CD4-positive, alpha-beta T cell treated with Interferon gamma for 1 hour (primary cell): ENCODE measurements at regions not wholly inside any gene's neighbourhood (a gene's known extent, or its start where the extent isn't known, plus 50 kb on each side); places are given as distances from the start of the nearest gene placed in this dataset.
"Not testable (repeated sequence)": the region's sequence is repeated elsewhere in the genome, so short reads cannot be mapped to it uniquely, and the experiment has no call there.

ENCODE experiments used
- DNase-seq: peaks from one replicate; pipeline ENCODE4 v3.0.0-alpha.2; 2020

GRCh38 chr4:116275006-116275405, 810.4 kb downstream of the TRAM1L1 start:
- no peak for DNase-seq

GRCh38 chr4:116272336-116272735, 813.0 kb downstream of the TRAM1L1 start:
- DNase-seq: no peak

- DNase-seq: not testable (repeated sequence)
Measured at GRCh38 chr4:116260931-116261330, 824.4 kb downstream of the TRAM1L1 start.

GRCh38 chr4:116244771-116245170, 840.6 kb downstream of the TRAM1L1 start:
- DNase-seq: no peak

DNA sequence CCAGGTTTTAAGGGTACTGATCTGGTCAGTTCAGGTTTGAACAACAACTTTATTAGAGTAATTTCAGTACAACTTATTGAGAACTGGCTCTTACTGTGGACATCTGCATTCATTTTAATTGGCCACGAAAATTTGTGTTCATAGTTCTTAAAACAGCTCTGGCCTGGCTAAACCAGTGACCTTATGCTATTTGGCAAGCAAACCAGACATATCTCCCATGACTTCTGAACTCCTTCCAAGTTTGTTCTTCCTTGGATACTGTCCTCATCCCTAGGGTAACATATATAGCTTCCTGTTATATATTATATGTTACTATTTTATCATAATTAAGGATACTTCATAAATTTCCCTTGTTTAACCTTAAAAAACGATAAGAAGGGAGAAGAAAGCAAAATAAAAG, 841.9 kb downstream of the TRAM1L1 start:
- no peak for DNase-seq

DNA sequence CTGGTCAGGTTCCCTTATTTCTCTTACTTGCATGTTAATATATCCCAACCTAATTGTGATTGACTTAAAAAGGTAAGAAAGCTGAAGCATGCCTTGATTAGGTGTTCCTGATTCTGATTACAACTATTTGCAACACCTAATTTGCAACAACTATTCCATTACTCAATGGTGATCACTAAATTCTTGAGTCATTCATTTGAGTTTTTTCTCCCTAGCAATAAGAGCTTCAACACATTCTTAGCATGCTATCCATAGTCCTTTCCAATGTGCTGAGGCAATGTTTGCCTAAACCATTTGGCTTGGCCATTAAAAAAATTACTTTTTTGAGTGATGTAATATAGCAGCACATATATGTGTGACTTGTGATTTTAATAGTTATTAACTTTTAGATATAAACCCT, 851.4 kb downstream of the TRAM1L1 start:
- DNase-seq: no peak

DNA sequence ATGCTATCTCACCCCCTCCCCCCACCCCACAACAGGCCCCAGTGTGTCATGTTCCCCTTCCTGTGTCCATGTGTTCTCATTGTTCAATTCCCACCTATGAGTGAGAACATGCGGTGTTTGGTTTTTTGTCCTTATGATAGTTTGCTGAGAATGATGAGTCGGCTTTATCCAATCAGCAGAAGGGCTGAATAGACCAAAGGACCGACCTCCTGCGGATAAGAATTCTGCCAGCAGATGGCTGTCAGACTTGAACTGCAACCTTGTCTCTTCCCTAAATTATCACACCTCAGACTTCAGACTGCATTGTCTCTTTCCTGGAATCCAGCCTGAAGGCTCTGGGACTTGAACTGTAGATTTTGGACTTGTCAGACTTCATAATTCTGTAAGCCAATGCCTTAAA, 853.4 kb downstream of the TRAM1L1 start:
- not testable (repeated sequence) for DNase-seq

GRCh38 chr4:116229420-116229819, 856.0 kb downstream of the TRAM1L1 start:
- no peak for DNase-seq

DNA sequence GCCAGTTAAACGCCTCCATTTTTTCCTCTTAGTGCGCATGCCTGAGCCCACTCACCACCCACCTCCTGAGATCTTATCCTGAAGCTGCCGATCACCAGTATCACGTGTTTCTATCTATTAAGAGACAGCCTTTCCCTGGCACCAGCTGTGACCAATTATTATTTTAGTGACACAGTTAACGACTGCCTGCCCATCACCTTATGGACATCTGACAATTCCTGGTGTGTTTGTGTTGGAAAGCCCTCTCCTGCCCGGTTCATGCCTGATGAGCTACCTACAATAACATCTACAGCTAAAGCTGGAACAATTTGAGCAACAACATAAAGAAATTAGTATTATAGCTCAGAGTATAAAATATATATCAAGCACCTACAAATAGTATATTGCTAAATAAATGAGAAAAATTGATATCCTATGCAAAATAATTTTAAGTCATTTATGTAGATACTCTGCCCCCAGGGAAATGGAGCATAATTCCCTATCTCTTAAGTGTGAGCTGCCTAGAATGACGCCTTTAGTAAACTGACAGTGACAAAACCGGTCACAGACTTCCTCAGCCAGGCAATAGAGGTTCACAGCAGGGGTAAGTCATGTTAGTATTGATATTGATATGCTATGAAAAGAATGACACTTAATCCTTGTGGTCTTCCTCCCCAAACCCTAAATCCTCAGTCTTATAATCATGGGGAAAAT, 862.2 kb downstream of the TRAM1L1 start:
- no peak for DNase-seq

- DNase-seq: no peak
Measured at GRCh38 chr4:116217781-116218180, 867.6 kb downstream of the TRAM1L1 start.

- no peak for DNase-seq
Measured at GRCh38 chr4:116215622-116216021, 869.8 kb downstream of the TRAM1L1 start.

DNA sequence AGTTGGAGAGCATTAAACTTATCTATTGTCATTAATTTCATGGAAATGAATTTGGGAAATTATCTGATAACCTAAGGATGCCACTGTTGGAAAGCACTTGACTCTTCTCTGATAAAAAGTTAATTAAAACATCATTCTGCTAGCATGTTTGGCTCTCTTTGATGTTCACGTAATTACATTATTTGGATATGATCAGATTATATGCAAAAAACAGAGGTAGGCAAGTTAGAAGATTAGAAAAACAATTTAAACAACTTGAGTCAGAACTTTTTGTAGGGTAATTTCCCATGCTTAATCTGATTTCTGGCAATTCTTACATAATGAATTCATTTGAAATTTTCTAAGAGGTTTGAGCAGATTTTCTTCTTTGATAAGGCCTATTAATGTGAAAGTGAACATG, 882.9 kb downstream of the TRAM1L1 start:
- no peak for DNase-seq

DNA sequence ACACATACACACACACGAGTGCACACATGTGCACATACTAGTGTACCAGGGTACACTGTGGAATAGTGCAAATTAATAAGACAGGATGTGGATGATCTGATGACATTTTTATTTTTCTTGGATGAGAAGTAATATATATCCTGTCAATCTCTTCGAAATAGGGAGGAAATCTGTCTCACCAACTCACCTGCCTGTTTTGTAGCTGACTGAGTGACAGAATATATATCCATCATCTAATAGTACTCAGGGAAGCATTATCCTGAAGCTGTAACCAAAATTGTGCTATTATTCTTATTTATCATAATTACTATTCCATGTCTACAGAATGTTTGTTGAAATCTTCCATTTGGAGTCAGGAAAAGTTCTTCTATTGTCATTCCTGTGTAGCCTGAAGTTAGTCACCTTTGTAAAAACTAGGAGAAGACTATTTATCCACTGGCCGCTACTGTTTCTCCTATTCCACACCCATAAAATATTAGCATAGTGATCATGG, 888.0 kb downstream of the TRAM1L1 start:
- DNase-seq: no peak

DNA sequence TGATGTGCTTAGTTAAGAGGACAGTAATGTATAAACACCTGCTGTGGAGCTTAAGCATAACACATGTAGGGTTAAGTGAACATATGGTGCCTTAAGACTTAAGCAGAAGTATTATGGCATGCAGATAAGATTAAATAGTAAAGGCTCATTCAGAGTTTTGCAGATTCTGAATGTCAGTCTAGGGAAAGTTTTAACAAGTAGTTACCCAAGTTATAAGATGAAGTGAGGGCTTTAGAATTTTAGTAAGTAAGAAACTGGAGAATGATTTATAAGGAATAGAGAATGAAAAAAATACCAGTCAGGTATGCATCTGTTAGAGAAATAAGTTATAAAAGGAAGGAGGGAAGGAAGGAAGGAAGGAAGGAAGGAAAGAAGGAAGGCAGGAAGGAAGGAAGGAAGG, 902.1 kb downstream of the TRAM1L1 start:
- DNase-seq: no peak

GRCh38 chr4:116180157-116180601, 905.2 kb downstream of the TRAM1L1 start:
- DNase-seq: no peak

- not testable (repeated sequence) for DNase-seq
Measured at GRCh38 chr4:116151371-116151770, 934.0 kb downstream of the TRAM1L1 start.

GRCh38 chr4:116150152-116150551, 935.2 kb downstream of the TRAM1L1 start:
- no peak for DNase-seq

- DNase-seq: no peak
Measured at GRCh38 chr4:116143198-116143597, 942.2 kb downstream of the TRAM1L1 start.

- no peak for DNase-seq
Measured at GRCh38 chr4:116132946-116133345, 952.4 kb downstream of the TRAM1L1 start.

DNA sequence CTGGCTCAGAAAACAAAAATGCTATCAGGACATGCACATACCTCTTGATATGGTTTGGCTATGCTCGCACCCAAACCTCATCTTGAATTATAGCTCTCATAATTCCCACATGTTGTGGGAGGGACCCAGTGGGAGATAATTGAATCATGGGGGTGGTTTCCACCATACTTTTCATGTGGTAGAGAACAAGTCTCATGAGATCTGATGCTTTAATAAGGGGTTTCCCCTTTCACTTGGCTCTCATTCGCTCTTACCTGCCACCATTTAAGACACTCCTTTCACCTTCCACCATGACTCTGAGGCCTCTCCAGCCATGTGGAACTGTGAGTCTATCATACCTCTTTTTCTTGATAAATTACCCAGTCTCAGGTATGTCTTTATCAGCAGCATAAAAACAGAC, 958.6 kb downstream of the TRAM1L1 start:
- DNase-seq: no peak

GRCh38 chr4:116122124-116122523, 963.3 kb downstream of the TRAM1L1 start:
- DNase-seq: no peak

GRCh38 chr4:116118221-116118620, 967.2 kb downstream of the TRAM1L1 start:
- DNase-seq: no peak

- DNase-seq: not testable (repeated sequence)
Measured at GRCh38 chr4:116112861-116113260, 972.5 kb downstream of the TRAM1L1 start.

- no peak for DNase-seq
Measured at GRCh38 chr4:116110713-116111112, 974.7 kb downstream of the TRAM1L1 start.

- no peak for DNase-seq
Measured at GRCh38 chr4:116108606-116109005, 976.8 kb downstream of the TRAM1L1 start.
